Choroid plexus epithelial cell (primary cell): ENCODE measurements at regions not wholly inside any gene's neighbourhood (a gene's known extent, or its start where the extent isn't known, plus 50 kb on each side); places are given as distances from the start of the nearest gene placed in this dataset.

Experiments used
- DNase-seq: peaks from one replicate; pipeline ENCODE4 v3.0.0-alpha.2; 2010; ENCODE audit warnings: low read depth
- H3K4me3 ChIP-seq: 2 replicates; pipeline ENCODE4 v1.5.1; 2011; ENCODE audit warnings: low read depth, mild to moderate bottlenecking, control low read depth, low read length, moderate library complexity
- TF ChIP-seq, protein P1 (sequence below): conservative IDR thresholded peaks from 2 replicates; pipeline ENCODE4 v1.5.1; 2011; ENCODE audit warnings: low read depth, mild to moderate bottlenecking, control low read depth, inconsistent platforms, low read length, moderate library complexity

DNA sequence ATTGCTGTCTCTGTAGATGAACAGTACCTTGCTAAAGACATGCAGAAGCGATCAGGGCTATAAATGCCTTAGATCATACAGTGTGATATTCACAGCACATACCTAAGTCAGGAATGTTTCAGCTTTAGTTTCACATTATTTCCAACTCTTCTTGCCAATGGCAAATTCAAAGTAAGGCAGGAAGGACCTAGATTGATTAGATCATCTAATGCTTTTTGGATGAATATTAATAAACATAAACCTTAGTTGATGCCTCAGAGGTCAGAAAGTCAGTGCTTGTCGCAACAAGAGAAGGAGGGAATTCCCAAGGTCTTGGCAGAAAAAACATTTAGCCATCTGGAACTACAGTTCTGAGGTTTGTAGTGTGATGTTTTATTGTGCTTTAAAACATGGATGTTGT, 122.3 kb downstream of the TNFSF18 start:
- peak; percentile 85 for DNase-seq

DNA sequence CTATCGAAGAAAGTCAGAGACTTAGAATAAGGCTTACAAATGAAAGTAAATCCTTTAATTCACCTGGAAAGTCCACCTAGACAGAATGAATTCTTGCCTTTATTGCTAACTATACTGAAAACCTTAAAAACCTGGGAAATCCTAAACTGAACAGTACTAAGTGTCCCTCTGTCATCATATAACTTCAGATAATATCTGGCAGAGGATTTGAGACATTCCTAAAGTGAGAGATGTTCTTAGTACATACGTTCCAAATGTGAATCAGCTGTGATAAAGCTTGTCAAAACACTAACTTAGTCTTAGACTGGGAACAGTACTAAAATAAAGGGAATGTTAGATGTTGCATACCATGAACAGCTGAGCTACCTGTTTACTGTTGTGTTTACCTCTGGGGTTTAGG, 121.7 kb downstream of the TNFSF18 start:
- no peak overlapping the region for H3K4me3 ChIP-seq
- TF ChIP-seq, protein P1, sequence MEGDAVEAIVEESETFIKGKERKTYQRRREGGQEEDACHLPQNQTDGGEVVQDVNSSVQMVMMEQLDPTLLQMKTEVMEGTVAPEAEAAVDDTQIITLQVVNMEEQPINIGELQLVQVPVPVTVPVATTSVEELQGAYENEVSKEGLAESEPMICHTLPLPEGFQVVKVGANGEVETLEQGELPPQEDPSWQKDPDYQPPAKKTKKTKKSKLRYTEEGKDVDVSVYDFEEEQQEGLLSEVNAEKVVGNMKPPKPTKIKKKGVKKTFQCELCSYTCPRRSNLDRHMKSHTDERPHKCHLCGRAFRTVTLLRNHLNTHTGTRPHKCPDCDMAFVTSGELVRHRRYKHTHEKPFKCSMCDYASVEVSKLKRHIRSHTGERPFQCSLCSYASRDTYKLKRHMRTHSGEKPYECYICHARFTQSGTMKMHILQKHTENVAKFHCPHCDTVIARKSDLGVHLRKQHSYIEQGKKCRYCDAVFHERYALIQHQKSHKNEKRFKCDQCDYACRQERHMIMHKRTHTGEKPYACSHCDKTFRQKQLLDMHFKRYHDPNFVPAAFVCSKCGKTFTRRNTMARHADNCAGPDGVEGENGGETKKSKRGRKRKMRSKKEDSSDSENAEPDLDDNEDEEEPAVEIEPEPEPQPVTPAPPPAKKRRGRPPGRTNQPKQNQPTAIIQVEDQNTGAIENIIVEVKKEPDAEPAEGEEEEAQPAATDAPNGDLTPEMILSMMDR = no peak
- DNase-seq = peak; percentile 79

More for the DNA sequence above, 122.3 kb downstream of the TNFSF18 start:
- no peak overlapping the region for H3K4me3 ChIP-seq
- TF ChIP-seq, protein P1 = no peak

DNA sequence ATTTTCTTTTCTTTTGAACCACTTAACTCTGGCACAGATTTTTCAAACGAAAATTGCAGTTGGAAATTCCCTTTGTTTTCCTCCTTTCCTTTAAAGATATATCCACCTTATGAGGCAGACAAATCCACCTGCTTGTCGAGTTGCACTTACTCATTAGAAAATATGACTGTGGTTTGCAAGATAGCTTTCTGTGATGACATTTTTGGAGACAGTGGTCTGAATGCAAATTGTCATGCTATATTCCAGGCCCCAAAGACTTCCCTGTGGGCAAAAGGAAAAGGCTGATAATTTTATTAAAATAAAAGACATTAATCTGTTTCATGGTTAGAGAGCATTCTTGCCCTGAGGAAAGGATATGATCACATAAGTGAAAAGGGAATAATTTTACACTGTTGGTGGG, 120.6 kb downstream of the TNFSF18 start:
- no peak for DNase-seq
- TF ChIP-seq, protein P1 = no peak
- no peak overlapping the region for H3K4me3 ChIP-seq

DNA sequence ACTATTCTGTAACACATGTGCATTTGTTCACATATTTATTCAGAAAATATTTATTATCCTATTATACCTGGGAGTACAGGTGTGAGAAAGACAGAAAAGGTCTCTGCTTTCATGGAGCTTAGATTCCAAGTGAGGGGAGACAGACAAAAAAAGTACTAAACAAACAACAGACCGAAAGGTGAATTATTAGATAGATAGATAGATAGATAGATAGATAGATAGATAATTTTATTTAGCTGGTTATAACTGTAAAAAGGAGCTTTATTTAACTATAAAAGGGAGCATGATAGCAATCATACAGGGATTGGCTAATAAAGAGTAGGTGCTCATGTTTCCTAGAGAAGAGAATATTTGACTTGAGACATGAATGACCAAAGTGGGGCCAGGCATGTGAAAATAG, 119.4 kb downstream of the TNFSF18 start:
- no peak for DNase-seq
- H3K4me3 ChIP-seq = no peak overlapping the region
- TF ChIP-seq, protein P1 = no peak

DNA sequence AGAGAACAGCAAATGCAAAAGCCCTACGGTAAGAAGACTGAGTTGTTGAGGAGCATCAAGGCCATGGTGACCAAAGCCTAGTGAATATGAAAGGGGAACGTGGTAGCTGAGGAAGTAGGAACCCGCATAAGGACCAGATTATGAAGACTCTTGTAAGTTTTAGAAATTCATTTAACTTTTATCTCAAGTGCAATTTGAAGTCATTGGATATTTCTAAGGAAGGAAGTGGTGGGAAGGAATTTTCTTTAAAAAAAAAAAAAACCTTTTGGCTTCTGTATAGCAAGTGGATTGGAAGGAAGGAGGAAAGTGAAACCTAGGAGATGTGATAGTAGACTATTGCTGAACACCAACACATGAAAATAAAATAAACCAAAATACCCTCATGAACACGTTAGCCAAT, 119.0 kb downstream of the TNFSF18 start:
- DNase-seq = no peak
- TF ChIP-seq, protein P1 = no peak
- no peak overlapping the region for H3K4me3 ChIP-seq

DNA sequence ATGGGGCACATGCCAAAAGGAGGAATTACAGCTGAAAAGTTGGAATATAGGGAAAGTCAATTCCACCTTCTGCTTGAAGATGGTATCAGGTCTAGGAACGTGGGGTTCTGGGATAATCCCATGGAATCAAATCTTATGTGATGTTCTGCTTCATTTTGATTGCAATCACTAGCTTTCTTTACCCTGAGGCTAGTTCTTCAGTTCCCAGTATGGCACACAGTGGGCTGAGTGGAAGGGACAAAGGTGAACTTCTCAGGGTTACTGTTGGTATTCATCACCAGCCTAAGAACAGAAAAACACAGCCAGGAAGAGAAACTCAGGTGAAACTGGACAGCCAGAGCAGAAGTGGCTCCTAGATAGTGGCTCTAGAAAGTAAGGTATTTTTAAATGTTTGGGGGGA, 117.8 kb downstream of the TNFSF18 start:
- DNase-seq = no peak
- TF ChIP-seq, protein P1 = no peak
- no peak overlapping the region for H3K4me3 ChIP-seq

DNA sequence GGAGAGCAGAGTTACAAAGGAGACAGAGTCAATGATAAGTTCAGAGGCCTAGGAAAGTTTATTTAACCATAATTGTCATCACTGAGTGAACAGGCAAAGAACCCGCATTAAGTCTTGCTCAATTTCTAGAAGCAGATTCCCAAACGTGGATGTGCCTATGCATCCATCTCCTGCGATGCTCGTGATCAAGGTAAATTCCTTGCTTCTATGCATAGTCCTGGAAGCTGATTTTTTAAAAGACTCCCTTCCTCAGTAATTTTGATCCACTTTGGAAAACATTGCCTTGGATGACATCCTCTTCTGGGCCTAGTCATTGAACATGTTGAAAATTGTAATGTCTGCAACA, 116.4 kb downstream of the TNFSF18 start:
- DNase-seq = no peak
- no peak overlapping the region for H3K4me3 ChIP-seq
- TF ChIP-seq, protein P1 = no peak
